Keratinocyte (primary cell): ENCODE measurements at regions not wholly inside any gene's neighbourhood (a gene's known extent, or its start where the extent isn't known, plus 50 kb on each side); places are given as distances from the start of the nearest gene placed in this dataset.

Source experiments
- CTCF ChIP-seq, 3 experiments: IDR thresholded peaks in 1 of 3; conservative IDR thresholded peaks in 1 of 3; optimal IDR thresholded peaks in 1 of 3; 2 replicates in 2 of 3; 3 replicates in 1 of 3; pipeline versions ENCODE3 to v1.5.1; 2011; ENCODE audit warnings: low read length in 3 of 3, mild to moderate bottlenecking in 3 of 3, moderate library complexity in 2 of 3, control low read depth in 1 of 3, inconsistent platforms in 1 of 3; ENCODE audit not compliant: insufficient read depth in 2 of 3; ENCODE audit errors: extremely low read depth in 1 of 3
- EZH2 ChIP-seq: IDR thresholded peaks from one replicate; pipeline ENCODE4 v1.6.1; 2012; ENCODE audit warnings: inconsistent platforms, mild to moderate bottlenecking, low read length, moderate library complexity

DNA sequence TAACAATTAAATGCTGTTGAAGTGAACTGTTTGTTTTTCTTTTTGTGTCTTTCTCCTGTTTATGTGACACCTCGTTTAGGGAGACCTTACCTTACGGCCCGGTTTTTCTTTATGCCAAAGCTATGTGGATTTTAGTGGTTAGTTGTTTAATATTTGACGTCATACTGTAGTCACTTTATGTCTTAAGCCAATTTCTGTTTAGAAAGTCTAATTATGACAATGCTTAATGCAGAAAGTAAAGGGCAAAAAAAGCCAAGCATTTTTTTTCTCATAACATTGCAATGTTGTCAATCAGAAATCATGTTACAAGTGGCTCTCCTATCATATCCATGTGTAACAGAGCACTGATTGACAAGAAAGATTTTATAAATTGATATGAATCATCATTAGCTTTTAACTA lies 442.5 kb upstream of the ARRDC3 start:
- TF ChIP-seq CTCF (optimal IDR thresholded peaks at IDR 0.05 in 1 of 3, IDR thresholded peaks at IDR 0.05 in 1 of 3, conservative IDR thresholded peaks at IDR 0.05 in 1 of 3; ENCODE audit: extremely low read depth in 1 of 3, insufficient read depth in 2 of 3, low read length in 3 of 3) (no peak), EZH2 (no peak)
